IPS DF 4.7 (cell line): ENCODE measurements at regions not wholly inside any gene's neighbourhood (a gene's known extent, or its start where the extent isn't known, plus 50 kb on each side); places are given as distances from the start of the nearest gene placed in this dataset.

Experiments
- DNase-seq: peaks from one replicate; pipeline ENCODE4 v3.0.0-alpha.2; 2013; ENCODE audit warnings: low spot score; ENCODE audit errors: extremely low read depth

DNA sequence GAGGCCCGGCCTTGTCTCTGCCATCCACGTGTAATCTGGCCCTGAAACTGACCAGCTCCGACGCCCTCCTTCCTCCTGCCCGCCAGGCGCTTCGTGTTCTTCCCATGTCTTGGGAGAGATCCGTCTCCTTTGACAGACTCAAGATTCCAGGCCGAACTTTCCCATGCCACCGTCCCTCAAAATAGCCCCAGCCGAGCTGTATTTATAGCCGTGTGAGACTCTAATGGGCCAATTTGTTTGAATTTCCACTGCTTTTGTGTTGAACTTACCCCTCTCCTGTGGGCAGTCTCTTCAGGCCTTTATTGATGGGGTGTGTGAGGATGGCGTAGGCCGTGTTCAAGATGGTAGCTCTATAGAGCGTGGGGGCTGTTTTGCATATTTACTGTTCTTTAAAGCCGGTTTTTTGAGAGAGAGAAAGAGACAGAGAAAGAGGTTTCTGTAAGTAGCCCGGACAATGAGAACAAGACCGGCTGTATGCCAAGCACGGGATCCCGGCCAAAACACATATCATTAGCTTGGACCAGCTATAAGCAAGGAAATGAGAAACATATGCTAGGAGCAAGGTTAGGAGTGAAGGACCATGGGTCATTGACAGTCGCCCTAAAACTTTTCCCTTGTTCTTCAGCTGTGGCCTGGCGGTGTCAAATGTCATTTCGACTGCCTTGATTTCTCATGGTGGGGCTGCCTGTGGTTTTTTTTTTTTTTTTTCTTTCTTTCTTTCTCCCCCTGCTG lies 124.5 kb upstream of the ZFHX3 start:
- no peak for DNase-seq

DNA sequence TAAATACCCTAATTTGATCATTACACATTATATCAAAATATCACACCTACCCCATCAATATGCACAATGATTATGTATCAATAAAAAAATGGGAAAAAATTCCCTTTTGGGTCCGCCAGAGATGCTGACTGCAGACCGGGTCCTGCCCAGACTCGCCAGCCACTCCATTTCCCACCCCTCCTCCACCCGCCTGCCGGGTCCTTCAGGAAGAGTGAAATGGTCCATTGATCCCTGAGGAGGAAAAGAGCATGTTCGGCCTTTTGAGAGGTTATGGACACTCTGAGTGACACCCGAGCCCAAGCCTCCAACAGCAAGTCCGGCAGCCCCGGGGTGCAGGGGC lies 123.9 kb upstream of the ZFHX3 start:
- no peak for DNase-seq

DNA sequence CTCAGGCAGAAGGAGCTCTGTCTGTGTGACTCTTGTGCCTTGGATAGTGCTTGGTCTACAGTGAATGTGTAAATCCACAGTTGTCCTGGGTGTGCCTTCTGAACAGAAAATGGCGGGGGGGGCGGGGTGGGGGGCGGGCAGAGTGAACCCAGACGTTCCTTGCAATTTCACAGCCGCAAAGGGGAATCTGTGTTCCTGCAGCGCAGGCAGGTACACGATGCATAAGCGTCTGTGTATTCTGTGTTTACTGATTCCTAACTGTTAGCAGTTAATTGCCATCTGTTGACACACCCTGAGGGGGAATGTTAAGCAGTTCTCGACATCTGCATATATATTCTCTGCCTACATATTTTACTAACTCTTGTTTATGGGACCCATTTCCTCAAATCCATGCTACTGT lies 123.5 kb upstream of the ZFHX3 start:
- DNase-seq: no peak

DNA sequence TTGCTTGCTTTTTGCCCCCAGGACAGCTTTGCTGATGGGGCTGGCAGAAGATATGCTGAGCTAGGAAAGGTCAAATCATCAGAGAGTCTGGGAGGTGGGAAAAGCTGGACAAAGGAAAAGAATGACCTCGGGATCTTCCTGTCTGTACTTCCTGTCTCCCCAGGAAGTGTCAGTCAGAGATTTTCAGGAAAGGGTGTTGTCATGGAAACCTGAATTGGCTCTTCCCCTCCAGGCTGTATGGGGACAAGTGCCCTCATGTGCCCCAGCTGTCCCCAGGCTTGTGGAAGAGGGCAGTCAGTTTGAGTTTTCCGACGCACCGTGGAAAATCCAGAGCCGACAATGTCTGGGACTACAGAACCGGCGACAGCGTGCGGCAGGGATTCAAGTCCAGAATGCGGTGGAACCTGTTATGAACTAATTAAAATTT lies 122.7 kb upstream of the ZFHX3 start:
- DNase-seq: no peak

DNA sequence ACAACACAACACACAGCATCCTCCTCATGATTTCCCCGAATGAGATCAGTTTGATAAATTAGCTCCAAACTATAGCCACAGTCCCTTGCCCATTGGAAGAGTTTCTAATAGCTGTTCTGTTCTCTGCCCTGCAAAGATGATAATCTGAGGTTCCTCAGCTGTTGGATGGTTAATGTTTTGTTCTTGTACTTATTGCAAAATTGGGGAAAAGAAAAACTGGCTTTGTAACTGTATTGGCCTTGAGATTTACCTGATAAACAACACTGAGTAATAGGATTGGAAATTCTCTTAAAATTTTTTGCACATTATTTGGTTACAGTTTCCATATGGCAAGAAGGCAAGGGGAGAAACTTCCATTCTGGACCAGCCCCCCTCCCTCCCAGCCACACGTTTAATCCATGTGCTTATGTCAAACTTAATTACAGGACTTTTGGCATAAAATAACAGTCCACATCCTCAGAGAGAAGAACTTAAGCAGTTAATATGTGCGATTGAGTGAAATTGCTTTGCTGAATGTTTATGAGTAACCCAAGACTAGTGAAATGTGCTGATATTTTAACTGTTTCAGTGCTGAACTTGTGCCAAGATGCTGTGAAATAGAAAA lies 119.1 kb upstream of the ZFHX3 start:
- DNase-seq: no peak

DNA sequence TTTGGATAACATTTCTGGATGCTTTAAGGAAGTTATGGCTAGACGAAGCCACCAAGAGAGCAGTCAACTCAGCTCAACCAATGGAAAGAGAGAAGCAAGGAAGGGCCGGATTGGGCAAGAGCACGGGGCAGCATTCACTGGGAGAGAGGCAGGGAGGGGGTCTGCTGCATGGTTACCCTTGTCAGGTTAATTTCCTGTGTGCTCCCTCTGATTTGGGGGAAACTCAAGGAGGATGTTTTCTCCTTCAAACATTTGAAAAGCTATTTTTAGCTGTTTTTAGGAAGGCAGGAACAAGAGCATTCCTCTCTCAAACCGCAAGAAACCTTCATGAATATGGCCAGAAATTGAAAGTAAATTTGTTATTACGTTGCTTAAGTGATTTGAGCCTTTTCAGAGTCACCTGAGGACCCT lies 118.5 kb upstream of the ZFHX3 start:
- no peak for DNase-seq

DNA sequence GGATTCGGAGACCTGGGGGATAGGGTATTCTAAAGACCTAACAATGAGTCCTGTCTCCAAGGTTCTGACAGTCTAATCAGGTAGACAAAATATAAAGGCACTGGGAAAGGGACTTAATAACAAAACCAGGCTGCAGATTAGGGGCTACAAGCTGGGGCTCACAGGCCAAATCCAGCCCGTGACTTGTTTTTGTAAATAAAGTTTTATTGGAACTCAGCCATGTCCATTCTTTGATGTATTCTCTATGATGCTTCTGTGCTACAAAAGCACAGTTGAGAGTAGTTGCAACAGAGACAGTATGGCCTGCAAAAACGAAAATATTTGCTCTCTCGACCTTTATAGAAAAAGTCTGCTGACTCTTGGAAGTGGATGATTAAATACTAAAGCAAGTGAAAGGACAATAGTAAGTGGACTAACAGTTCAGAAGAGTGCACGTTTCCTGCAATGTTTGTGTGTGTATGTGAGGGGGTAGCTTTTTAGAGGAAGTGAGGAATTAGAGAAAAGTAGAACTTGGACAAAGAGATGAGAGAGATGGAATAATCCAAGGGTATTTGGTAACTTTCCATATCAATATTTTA lies 115.4 kb upstream of the ZFHX3 start:
- no peak for DNase-seq

DNA sequence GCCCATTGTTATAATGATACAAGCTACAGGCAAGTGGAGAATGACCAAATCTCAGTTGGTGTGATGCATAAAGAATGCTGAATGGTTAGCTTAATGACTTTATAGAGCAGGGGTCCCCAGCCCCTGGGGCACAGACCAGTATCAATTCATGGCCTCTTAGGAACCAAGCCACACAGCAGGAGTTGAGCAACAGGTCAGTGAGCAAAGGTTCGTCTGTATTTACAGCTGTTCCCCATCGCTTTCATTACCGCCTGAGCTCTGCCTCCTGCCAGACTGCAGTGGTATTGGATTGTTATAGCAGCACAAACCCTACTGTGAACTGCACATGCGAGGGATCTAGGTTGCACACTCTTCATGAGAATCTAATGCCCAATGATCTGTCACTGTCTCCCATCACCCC lies 114.0 kb upstream of the ZFHX3 start:
- DNase-seq: no peak

DNA sequence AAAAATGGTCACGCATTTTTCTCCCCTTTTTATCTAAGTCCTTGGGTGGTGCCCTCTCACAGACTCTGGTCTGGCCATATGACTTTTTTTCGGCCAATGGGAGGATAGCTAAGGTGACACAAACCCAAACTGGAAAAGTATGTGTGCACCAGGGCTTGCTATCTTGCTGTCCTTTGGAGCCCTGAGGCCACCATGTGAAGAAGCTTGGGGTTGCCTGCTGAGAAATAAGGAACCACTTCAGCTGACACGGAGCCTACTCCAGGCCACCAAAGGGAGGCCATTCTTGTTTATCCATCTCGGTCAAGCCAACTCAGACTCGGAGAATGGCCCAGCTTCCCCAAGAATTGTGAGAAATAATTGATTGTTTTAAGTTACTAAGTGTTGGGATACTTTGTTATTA lies 111.4 kb upstream of the ZFHX3 start:
- DNase-seq: no peak

DNA sequence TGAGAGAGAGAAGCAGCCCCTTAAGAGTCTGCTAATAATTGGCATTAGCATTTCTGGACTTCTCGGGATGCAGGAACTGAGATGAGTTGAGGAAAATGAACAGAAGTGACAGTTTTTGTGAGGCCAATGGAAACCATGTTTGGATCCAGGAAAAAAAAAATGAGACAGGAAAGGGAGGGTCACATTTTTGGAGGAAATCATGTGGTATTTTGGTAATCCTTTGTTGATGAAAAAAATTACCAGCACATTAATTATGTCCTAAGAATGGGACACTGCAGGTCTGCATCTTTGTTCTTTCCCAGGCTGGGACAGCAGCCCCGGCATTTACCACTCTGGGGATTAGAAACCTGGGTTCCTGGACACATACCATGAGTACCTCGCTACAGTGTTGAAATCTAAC lies 109.9 kb upstream of the ZFHX3 start:
- DNase-seq: no peak

DNA sequence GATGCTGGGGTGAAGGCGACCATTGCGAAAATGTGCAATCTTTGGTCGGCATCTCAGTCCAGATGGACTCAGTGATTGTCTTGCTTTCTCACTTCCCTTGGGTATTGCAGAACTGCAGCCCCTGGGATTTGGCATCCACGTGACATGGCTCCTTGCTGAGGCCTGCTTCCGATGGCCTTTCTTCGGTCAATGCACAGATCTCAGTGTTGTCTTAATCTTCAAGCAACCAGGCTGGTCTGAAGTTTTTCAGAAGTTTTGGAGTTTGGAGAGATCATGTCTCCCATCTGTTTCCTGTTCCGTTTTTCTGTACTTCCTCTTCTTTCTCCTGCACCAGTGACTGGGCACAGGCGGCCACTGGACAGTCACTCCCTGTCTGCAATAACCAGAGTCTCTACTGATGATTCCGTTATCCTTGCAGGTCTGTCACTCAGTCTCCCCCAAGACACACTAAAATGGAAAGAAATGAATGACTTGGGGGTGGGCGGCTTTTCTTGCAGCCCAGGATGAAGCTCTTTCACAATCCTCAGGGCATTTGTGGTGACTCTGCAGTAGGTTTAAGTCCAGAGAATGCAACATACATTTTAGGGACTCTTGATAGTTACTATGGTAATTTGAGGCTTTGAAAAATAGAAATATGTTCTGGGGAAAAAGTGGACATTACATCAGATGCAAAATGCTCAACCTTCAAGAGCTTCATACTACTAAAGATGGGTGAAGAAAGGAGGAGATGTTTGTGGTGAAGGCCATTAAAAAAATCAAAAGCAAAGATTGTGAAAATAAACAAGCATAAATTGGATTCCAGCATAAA lies 106.3 kb upstream of the ZFHX3 start:
- no peak for DNase-seq

DNA sequence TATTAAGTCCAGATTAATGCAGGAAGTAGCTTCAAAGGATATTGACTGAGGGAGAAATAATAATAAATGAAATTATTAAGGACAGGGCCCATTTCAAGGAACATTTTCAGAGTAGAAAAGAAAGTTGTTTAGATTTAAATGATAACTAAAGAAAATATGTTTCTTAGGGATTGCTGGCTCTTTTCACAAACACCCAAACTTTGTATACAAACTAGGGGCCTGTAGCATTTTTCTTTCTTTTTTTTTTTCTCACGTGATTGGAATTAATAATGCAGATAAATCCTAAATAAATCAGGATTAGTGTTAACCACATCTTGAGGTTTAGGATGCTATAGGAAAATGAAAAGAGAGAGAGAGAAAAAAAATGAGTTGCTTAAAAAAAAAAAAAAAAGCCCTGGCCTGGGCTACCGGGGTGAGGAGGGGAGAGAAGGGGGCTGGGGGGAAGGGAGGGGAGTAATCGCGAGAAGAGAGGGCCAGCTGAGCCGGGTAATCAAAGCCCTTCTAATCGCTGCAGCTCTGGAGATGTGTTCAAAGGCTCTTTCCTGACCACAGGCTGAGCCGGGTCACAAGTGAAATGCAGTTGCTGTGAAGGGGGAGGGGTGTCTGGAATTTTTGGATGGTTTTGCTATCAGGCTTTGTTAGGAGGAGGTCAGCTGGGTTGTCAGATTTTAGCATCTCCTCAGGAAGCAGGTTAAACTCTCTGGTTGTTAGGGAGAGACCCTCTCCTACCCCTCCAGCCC lies 104.6 kb upstream of the ZFHX3 start:
- no peak for DNase-seq

DNA sequence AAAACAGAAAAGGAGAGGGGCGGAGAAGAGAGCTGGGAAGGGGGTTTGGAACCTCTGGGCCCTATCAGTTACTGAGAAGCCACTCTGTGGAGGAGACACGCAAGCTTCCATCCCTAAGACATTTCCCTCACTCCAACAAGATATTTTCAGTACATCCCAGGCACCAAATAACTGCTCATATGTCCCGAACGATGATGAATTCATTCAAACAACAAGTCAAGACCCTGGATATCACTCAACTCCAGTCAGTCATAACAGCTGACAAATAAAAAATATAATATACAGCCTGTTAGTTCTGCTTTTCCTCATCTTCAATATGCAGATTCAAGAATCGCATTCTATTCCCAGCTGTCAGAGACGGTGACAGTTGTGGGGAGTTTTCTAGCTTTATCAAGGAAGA lies 104.0 kb upstream of the ZFHX3 start:
- no peak for DNase-seq

DNA sequence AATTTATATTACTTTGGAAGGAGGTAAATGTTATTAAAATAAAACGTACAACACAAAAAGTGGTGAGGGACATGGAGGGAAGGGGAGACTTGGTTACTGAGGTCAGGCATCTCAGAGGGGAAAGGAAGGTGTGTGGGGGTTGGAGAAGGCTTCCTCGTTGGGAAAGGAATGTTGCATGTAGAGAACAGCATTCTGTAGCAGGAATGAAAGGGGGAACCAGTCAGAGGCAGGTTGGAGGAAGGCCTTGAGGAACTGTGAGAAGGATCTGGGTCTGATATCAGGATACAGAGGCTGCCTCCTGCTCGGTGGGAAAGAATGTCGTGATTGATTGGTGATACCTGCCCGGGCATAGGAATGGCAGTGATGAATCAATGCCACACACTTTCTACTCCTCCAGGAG lies 103.3 kb upstream of the ZFHX3 start:
- DNase-seq: no peak

DNA sequence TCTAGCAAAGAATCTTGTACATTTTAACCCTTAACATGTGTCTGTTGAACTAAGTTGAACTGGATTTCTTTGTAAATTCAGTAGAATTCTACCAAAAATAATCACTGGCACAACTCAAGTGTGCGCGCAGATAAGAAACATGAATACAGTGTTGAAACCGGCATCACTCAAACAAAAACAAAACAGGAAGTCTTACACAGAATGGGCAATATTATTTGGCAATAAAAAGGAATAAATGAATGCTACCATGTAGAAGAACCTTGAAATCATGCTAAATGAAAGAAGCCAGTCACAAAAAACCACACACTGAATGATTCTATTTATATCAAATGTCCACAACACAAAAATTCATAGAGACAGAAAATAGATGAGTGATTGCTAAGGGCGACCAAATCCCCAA lies 102.9 kb upstream of the ZFHX3 start:
- no peak for DNase-seq

DNA sequence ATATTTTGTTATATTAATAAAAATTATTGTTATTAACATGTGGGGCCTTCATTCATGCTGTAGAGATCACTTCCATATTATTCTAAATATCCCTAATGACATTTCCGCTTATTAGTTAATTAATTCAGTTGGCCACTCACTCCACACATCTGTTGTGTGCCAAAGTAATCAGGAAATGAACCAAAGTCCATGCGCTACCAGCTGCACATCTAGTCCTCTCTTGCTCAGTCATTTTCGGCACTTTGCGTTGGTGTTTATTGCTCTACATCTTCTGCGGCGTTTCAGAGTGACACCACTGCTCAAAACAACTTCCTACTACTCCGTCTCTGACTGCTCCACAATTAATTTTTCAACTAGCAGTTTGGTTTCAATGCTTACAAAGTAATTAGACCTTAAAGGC lies 101.4 kb upstream of the ZFHX3 start:
- no peak for DNase-seq

DNA sequence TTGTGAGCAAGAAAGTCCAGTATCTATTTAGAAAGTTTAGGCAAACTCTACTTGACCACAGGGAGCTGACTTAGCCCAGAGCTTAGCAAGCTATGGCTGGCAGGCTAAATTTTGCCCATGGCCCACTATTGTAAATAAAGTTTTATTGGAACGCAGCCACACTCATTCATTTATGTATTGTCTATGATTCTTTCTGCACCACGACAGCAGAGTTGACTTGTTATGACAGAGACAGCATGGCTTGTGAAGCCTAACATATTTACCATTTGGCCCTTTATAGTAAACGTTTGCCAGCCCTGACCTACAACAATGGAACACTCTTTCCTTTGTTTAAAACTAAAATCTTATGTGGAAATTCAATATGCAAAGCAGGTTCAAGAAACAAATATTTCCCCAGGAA lies 100.0 kb upstream of the ZFHX3 start:
- DNase-seq: no peak

DNA sequence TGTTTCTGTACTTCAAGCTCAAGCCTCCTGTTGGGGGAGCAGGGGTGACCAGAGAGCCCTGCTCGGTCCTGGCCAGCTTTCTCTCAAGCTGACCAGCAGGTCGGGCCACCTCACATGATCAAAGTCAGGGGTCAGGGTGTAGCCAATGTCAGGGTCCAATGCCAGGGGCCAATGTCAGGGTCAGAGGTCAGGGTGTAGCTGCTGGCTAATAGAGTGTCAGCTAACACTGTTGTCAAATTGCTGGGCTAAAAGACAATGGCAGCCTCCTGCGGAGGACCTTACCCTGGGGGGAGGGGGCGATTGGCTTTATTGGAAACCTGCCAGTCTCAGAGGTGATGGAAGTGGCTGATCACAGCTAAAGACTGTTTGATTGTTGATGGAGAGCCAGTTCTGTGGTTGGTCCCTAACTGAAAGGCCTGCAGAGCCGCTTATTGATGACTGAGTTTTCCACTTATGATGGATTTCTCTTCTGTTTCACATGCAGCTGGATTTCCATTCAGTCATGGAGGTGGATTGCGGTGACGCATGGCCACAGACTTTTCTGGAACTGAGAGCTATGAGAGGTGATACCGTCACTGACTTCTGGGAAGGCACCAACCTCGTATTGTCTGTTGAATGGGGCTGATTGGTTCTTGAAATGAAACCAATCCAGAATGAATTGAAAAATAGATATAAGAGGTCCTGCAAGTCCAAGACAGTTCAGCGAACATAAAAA lies 97.4 kb upstream of the ZFHX3 start:
- no peak for DNase-seq

DNA sequence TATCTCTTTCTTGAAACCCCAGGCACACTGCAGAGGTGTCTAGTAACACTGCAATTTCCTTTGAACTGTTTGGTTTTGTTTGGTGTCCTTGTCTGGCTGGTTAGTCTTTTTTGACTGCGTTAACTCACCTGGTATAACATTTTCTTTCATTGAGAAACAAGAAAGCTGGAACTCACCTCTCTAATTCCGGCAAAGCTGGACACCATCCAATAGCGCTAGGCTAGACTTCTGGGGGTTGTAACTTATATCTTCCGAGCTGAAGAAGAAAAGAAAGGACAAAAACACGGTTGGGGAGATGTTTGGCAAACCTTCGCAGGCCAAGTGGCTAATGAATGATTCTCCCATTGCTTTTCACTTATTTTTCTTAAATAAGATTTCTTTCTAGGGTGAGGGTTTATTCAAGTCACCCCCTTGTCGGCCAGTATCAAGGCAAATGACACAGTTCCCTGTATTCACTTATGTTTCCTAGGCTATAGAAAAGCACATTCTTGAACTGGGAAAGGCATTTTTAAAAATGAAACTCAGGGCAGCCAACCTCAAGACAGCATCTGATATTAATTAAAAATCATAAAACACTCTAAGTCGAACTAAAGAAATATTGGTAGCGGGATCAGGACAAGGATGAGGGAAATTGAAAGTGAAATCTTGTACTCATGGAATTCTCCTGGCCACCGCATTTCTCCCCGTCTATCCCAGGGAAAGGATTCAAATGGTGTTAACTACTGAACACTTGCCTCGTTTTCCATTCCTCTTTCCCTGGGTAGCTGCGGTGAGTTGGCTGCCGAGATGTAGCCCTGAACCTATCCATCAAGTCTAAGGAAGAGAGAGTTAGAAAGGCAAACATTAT lies 95.9 kb upstream of the ZFHX3 start:
- no peak for DNase-seq

DNA sequence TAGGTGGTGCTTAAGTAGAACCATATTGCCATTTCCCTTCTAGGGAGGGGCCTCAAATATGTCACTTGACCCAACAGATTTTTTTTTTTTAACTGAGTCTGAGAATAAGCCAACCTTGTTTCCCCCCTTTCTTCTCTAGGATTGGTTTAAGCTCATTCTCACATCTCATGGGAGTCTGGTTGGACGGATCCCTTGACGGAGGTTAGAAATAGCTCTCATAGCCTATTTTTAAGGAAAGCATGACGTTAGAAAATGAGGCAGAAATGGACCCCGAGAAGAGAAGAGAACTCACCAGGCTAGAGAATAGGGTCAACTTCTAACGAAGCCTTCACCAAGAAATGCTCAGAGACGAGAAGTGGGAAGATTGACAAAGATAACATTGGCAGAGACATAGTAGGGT lies 95.1 kb upstream of the ZFHX3 start:
- DNase-seq: no peak
